Adrenal gland (tissue), 9 donors: ENCODE measurements at regions not wholly inside any gene's neighbourhood (a gene's known extent, or its start where the extent isn't known, plus 50 kb on each side); places are given as distances from the start of the nearest gene placed in this dataset.

ENCODE experiments used
- DNase-seq, 7 donors: peaks; one replicate each; pipeline ENCODE4 v3.0.0-alpha.2; 2019 to 2020
- H3K27ac ChIP-seq, 5 donors: fragments of 200-600 bp; sonication (generic) in 4 of 5; 1 replicate in 3 of 5; 2 replicates in 2 of 5; pipeline versions ENCODE4 v1.5.1 to v1.8.0; 2016 to 2020; ENCODE audit warnings: mild to moderate bottlenecking in 1 of 5
- H3K27me3 ChIP-seq: fragments of 200-600 bp; 2 replicates; pipeline ENCODE4 v1.8.0; 2021
- H3K36me3 ChIP-seq, 2 donors: fragments of 200-600 bp; replicated peaks in 1 of 2; 1 replicate in 1 of 2; 2 replicates in 1 of 2; pipeline versions ENCODE4 v1.5.1 to v1.8.0; 2018 to 2022
- H3K4me1 ChIP-seq, 2 donors: fragments of 200-600 bp; replicated peaks in 1 of 2; 1 replicate in 1 of 2; 2 replicates in 1 of 2; pipeline versions ENCODE4 v1.5.1 to v1.8.0; 2018 to 2021
- H3K4me3 ChIP-seq, 4 donors: fragments of 200-600 bp; sonication (generic) in 3 of 4; one replicate each; pipeline ENCODE4 v1.5.1; 2016 to 2018
- H3K9me3 ChIP-seq, 3 donors: fragments of 200-600 bp; sonication (generic) in 1 of 3; replicated peaks in 1 of 3; 1 replicate in 2 of 3; 2 replicates in 1 of 3; pipeline versions ENCODE4 v1.5.1 to v1.8.0; 2016 to 2021
- CTCF ChIP-seq, 6 experiments: fragments of 450-650 bp in 4 of 6; fragments of 200-600 bp in 2 of 6; sonication (generic) in 1 of 6; IDR thresholded peaks; 1 replicate in 5 of 6; 2 replicates in 1 of 6; pipeline versions ENCODE4 v1.5.1 to v1.8.0; 2016 to 2021; ENCODE audit warnings: antibody characterized with exemption in 6 of 6, mild to moderate bottlenecking in 2 of 6, moderate library complexity in 1 of 6
- POLR2A ChIP-seq, 2 donors: fragments of 450-650 bp; IDR thresholded peaks; one replicate each; pipeline ENCODE4 v1.6.1; 2017; ENCODE audit warnings: antibody characterized with exemption in 2 of 2, mild to moderate bottlenecking in 2 of 2, moderate library complexity in 1 of 2
- WGBS, 4 donors: extraction: QIAGEN DNeasy Blood & Tissue Kit in 2 of 4; methylation state at CpG; one replicate each; pipeline versions ENCODE4 v1.1.5 to v1.1.7; 2013 to 2017; 5-methylcytosine and 5-hydroxymethylcytosine counted together
- intact Hi-C, 2 donors: fragments of 100-400 bp; cut with DNase I; formaldehyde crosslinking; loops; one replicate each; pipeline versions ENCODE4 v1.14.1 to v1.15.0; 2022 to 2023
- donor health status: healthy with polysubstance abuse.
- donor health status: Bipolar disorder and iron deficiency.
- donor health status: DM: yes; HTN: yes; CAD: no.
- donor health status: DM: no; HTN: no; CAD: no.
- donor health status: DM: no; HTN: no; CAD: no.

GRCh38 chr3:181901626-181902025 lies 189.9 kb downstream of the SOX2 start:
- no peaks in the 10 kb centered on the region for H3K27me3 ChIP-seq
- no peak for DNase-seq
- intact Hi-C loops, result no loop called here
- 54 to 80% (median 61%) methylated on average over 3 of the region's 3 CpGs for WGBS, 4 donors
- H3K4me3 ChIP-seq, result no peak overlapping the region
- no peak overlapping the region for H3K27ac ChIP-seq
- TF ChIP-seq POLR2A (IDR thresholded peaks at IDR 0.05) (no peak), CTCF (IDR thresholded peaks at IDR 0.05) (no peak)
- no peaks in the 10 kb centered on the region for H3K9me3 ChIP-seq
- no peaks in the 10 kb centered on the region for H3K4me1 ChIP-seq
- H3K36me3 ChIP-seq, result no peaks in the 10 kb centered on the region

- H3K27ac ChIP-seq, result no peak overlapping the region
- no peak overlapping the region for H3K4me3 ChIP-seq
- H3K36me3 ChIP-seq, result no peaks in the 10 kb centered on the region
- no peaks in the 10 kb centered on the region for H3K4me1 ChIP-seq
- no peak for TF ChIP-seq POLR2A (IDR thresholded peaks at IDR 0.05)
- TF ChIP-seq CTCF (IDR thresholded peaks at IDR 0.05), result no peak
- DNase-seq, result no peak
- intact Hi-C loops, result no loop called here
- 37 to 45% (median 39%) methylated on average over 3 of the region's 3 CpGs for WGBS, 4 donors
- no peaks in the 10 kb centered on the region for H3K27me3 ChIP-seq
- H3K9me3 ChIP-seq, result no peaks in the 10 kb centered on the region
These were observed 194.6 kb downstream of the SOX2 start for GRCh38 chr3:181906338-181906737.

- 80 to 88% (median 85%) methylated on average over 2 of the region's 2 CpGs for WGBS, 4 donors
- no peak for DNase-seq
- Histone ChIP-seq H3K4me1 (no peaks in the 10 kb centered on the region), H3K27me3 (no peaks in the 10 kb centered on the region), H3K4me3 (no peak overlapping the region), H3K27ac (no peak overlapping the region), H3K36me3 (no peaks in the 10 kb centered on the region), H3K9me3 (no peaks in the 10 kb centered on the region)
- intact Hi-C loops, result no loop called here
- no peak for TF ChIP-seq CTCF (IDR thresholded peaks at IDR 0.05)
- TF ChIP-seq POLR2A (IDR thresholded peaks at IDR 0.05), result no peak
These were observed 197.5 kb downstream of the SOX2 start for GRCh38 chr3:181909241-181909640.

GRCh38 chr3:181912384-181912783 lies 200.7 kb downstream of the SOX2 start:
- H3K27me3 ChIP-seq, result no peaks in the 10 kb centered on the region
- no peaks in the 10 kb centered on the region for H3K4me1 ChIP-seq
- TF ChIP-seq CTCF (IDR thresholded peaks at IDR 0.05), result no peak
- TF ChIP-seq POLR2A (IDR thresholded peaks at IDR 0.05), result no peak
- H3K27ac ChIP-seq, result no peak overlapping the region
- no peak for DNase-seq
- no peaks in the 10 kb centered on the region for H3K9me3 ChIP-seq
- 62 to 73% (median 69%) methylated on average over 4 of the region's 4 CpGs for WGBS, 4 donors
- H3K36me3 ChIP-seq, result no peaks in the 10 kb centered on the region
- intact Hi-C loops, result no loop called here
- no peak overlapping the region for H3K4me3 ChIP-seq
